ENCODE measurements at regions not wholly inside any gene's neighbourhood (a gene's known extent, or its start where the extent isn't known, plus 50 kb on each side); places are given as distances from the start of the nearest gene placed in this dataset.
"Not testable (repeated sequence)": the region's sequence is repeated elsewhere in the genome, so short reads cannot be mapped to it uniquely, and the experiment has no call there.

GRCh38 chr15:77930907-77931306, 146.6 kb downstream of the TBC1D2B start:
- not testable (repeated sequence) for TF ChIP-seq CTCF (IDR thresholded peaks at IDR 0.05); EZH2 (IDR thresholded peaks at IDR 0.05; ENCODE audit: borderline replicate concordance, insufficient read depth, low read depth, low read length, poor library complexity, severe bottlenecking)

All from B cell (primary cell).